GM11168 (cell line): ENCODE measurements at regions not wholly inside any gene's neighbourhood (a gene's known extent, or its start where the extent isn't known, plus 50 kb on each side); places are given as distances from the start of the nearest gene placed in this dataset.
"Not testable (repeated sequence)": the region's sequence is repeated elsewhere in the genome, so short reads cannot be mapped to it uniquely, and the experiment has no call there.

Experiments used
- in situ Hi-C: fragments of 300-500 bp; cut with MboI; formaldehyde crosslinking; loops from one replicate; pipeline ENCODE4 v1.12.0; 2022; ENCODE audit warnings: low sequenced_read_pairs; ENCODE audit not compliant: unreplicated experiment

- in situ Hi-C loops, result not testable (repeated sequence)
Observed at GRCh38 chr1:66424530-66424929, 109.4 kb upstream of the SGIP1 start.

GRCh38 chr1:66426239-66426853, 107.6 kb upstream of the SGIP1 start:
- in situ Hi-C loops, result loop anchor here (25.0 kb wide), 1 partner anchor 89 kb away; no protein-coding TSS in a partner anchor

GRCh38 chr1:66430815-66431214, 103.1 kb upstream of the SGIP1 start:
- in situ Hi-C loops, result loop anchor here (25.0 kb wide), 1 partner anchor 94 kb away; no protein-coding TSS in a partner anchor

- in situ Hi-C loops, result loop anchor here (25.0 kb wide), 1 partner anchor 95 kb away; no protein-coding TSS in a partner anchor
Observed at GRCh38 chr1:66431999-66432398, 102.0 kb upstream of the SGIP1 start.

GRCh38 chr1:66433611-66434010, 100.3 kb upstream of the SGIP1 start:
- in situ Hi-C loops, result loop anchor here (25.0 kb wide), 1 partner anchor 96 kb away; no protein-coding TSS in a partner anchor

GRCh38 chr1:66434096-66434495, 99.9 kb upstream of the SGIP1 start:
- in situ Hi-C loops, result loop anchor here (25.0 kb wide), 1 partner anchor 97 kb away; no protein-coding TSS in a partner anchor

GRCh38 chr1:66435541-66435940, 98.4 kb upstream of the SGIP1 start:
- in situ Hi-C loops, result loop anchor here (5.0 to 25.0 kb wide), 2 partner anchors 33 to 98 kb away; no protein-coding TSS in a partner anchor

- in situ Hi-C loops, result loop anchor here (5.0 to 25.0 kb wide), 2 partner anchors 34 to 99 kb away; no protein-coding TSS in a partner anchor
Observed at GRCh38 chr1:66436378-66437135, 97.4 kb upstream of the SGIP1 start.

GRCh38 chr1:66437136-66437401, 96.9 kb upstream of the SGIP1 start:
- in situ Hi-C loops, result loop anchor here (5.0 to 25.0 kb wide), 2 partner anchors 35 to 100 kb away; no protein-coding TSS in a partner anchor

- in situ Hi-C loops, result loop anchor here (5.0 to 25.0 kb wide), 2 partner anchors 36 to 101 kb away; no protein-coding TSS in a partner anchor
Observed at GRCh38 chr1:66438062-66438461, 95.9 kb upstream of the SGIP1 start.

- in situ Hi-C loops, result loop anchor here (5.0 to 25.0 kb wide), 2 partner anchors 36 to 101 kb away; no protein-coding TSS in a partner anchor
Observed at GRCh38 chr1:66438501-66438900, 95.5 kb upstream of the SGIP1 start.

GRCh38 chr1:66439031-66439740, 94.8 kb upstream of the SGIP1 start:
- in situ Hi-C loops, result loop anchor here (5.0 to 25.0 kb wide), 2 partner anchors 37 to 102 kb away; no protein-coding TSS in a partner anchor

GRCh38 chr1:66443793-66444192, 90.2 kb upstream of the SGIP1 start:
- in situ Hi-C loops, result loop anchor here (5.0 to 25.0 kb wide), 2 partner anchors 106 to 191 kb away; no protein-coding TSS in a partner anchor

- in situ Hi-C loops, result loop anchor here (5.0 to 25.0 kb wide), 2 partner anchors 107 to 192 kb away; no protein-coding TSS in a partner anchor
Observed at GRCh38 chr1:66444438-66445265, 89.3 kb upstream of the SGIP1 start.

GRCh38 chr1:66445492-66446181, 88.3 kb upstream of the SGIP1 start:
- in situ Hi-C loops, result loop anchor here (25.0 kb wide), 1 partner anchor 108 kb away; no protein-coding TSS in a partner anchor

GRCh38 chr1:66446261-66447001, 87.5 kb upstream of the SGIP1 start:
- in situ Hi-C loops, result loop anchor here (25.0 kb wide), 1 partner anchor 109 kb away; no protein-coding TSS in a partner anchor

- in situ Hi-C loops, result loop anchor here (10.0 kb wide), 1 partner anchor 485 kb away; no protein-coding TSS in a partner anchor
Observed at GRCh38 chr1:66450043-66450514, 83.9 kb upstream of the SGIP1 start.

- in situ Hi-C loops, result loop anchor here (10.0 kb wide), 1 partner anchor 486 kb away; no protein-coding TSS in a partner anchor
Observed at GRCh38 chr1:66450847-66451246, 83.1 kb upstream of the SGIP1 start.
